IMR-90 (cell line): ENCODE measurements at regions not wholly inside any gene's neighbourhood (a gene's known extent, or its start where the extent isn't known, plus 50 kb on each side); places are given as distances from the start of the nearest gene placed in this dataset.

Experiments used
- CEBPB ChIP-seq: IDR thresholded peaks from 2 replicates; pipeline ENCODE4 v1.6.1; 2012; ENCODE audit warnings: low read depth, low read length, improper control_type of control experiment
- CTCF ChIP-seq: conservative IDR thresholded peaks from 2 replicates; pipeline ENCODE4 v1.5.1; 2012; ENCODE audit warnings: mild to moderate bottlenecking, low read depth, low read length, improper control_type of control experiment
- FOS ChIP-seq: fragments of 150-350 bp; IDR thresholded peaks from 2 replicates; pipeline ENCODE4 v1.6.1; 2016; ENCODE audit warnings: low read depth, low read length
- MAFK ChIP-seq: IDR thresholded peaks from 2 replicates; pipeline ENCODE4 v1.6.1; 2012; ENCODE audit warnings: low read depth, low read length, improper control_type of control experiment
- MAZ ChIP-seq: IDR thresholded peaks from 2 replicates; pipeline ENCODE4 v1.6.1; 2012; ENCODE audit warnings: low read depth, mild to moderate bottlenecking, low read length, improper control_type of control experiment, moderate library complexity, borderline replicate concordance
- MXI1 ChIP-seq: IDR thresholded peaks from 2 replicates; pipeline ENCODE4 v1.6.1; 2012; ENCODE audit warnings: low read depth, mild to moderate bottlenecking, low read length, moderate library complexity, borderline replicate concordance
- NFE2L2 ChIP-seq: fragments of 150-350 bp; IDR thresholded peaks from 2 replicates; pipeline ENCODE4 v1.6.1; 2016; ENCODE audit warnings: low read depth, mild to moderate bottlenecking, low read length
- POLR2A ChIP-seq: IDR thresholded peaks from 2 replicates; pipeline ENCODE4 v1.6.1; 2012; ENCODE audit warnings: mild to moderate bottlenecking, low read depth, low read length
- RAD21 ChIP-seq: IDR thresholded peaks from 2 replicates; pipeline ENCODE4 v1.6.1; 2012; ENCODE audit warnings: low read length, improper control_type of control experiment
- SMC3 ChIP-seq: fragments of 150-350 bp; IDR thresholded peaks from 2 replicates; pipeline ENCODE4 v1.6.1; 2016; ENCODE audit warnings: low read depth, mild to moderate bottlenecking, antibody characterized with exemption, low read length, moderate library complexity
- USF2 ChIP-seq: fragments of 150-350 bp; IDR thresholded peaks from 2 replicates; pipeline ENCODE4 v1.6.1; 2017; ENCODE audit warnings: mild to moderate bottlenecking, antibody characterized with exemption, low read length, low read depth
- TF ChIP-seq, protein P1 (sequence below): fragments of 150-350 bp; IDR thresholded peaks from 2 replicates; pipeline ENCODE4 v1.6.1; 2016; ENCODE audit warnings: low read depth, mild to moderate bottlenecking, low read length, moderate library complexity, borderline replicate concordance

DNA sequence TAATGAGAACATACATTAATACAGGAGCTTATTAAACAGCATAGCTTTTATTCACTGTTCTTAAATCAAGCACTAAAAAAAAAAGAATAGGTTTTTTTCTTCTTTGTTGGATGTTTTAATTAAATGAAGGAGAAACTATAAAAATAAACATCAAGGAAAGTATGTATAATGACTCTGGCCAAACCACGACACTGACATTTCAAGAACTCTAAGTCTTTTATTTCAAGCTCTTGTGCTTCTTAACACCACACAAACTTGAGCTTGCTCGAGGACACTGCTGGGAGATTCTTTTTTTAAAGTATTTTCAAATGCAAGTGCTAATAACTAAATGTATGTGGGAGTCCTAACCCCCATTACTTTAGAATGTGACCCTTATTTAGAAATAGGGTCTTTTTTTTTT, 204.9 kb upstream of the PPARGC1A start:
- TF ChIP-seq POLR2A (no peak), CTCF (no peak), MXI1 (no peak), MAZ (no peak), SMC3 (no peak), USF2 (no peak), CEBPB (no peak), RAD21 (no peak), NFE2L2 (no peak), MAFK (no peak), FOS (no peak)
- TF ChIP-seq, protein P1, sequence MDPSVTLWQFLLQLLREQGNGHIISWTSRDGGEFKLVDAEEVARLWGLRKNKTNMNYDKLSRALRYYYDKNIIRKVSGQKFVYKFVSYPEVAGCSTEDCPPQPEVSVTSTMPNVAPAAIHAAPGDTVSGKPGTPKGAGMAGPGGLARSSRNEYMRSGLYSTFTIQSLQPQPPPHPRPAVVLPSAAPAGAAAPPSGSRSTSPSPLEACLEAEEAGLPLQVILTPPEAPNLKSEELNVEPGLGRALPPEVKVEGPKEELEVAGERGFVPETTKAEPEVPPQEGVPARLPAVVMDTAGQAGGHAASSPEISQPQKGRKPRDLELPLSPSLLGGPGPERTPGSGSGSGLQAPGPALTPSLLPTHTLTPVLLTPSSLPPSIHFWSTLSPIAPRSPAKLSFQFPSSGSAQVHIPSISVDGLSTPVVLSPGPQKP, result no peak
